Tibial artery (tissue), 4 donors: ENCODE measurements at regions not wholly inside any gene's neighbourhood (a gene's known extent, or its start where the extent isn't known, plus 50 kb on each side); places are given as distances from the start of the nearest gene placed in this dataset.
A peak's percentile ranks its signal among the peaks of the same experiment; 100 is the strongest.

Experiments used
- DNase-seq, 2 donors: peaks; one replicate each; pipeline ENCODE4 v3.0.0-alpha.2; 2019
- H3K27ac ChIP-seq, 2 donors: fragments of 200-600 bp; sonication (generic) in 1 of 2; 1 replicate in 1 of 2; 2 replicates in 1 of 2; pipeline ENCODE4 v1.5.1; 2018 to 2019; ENCODE audit warnings: mild to moderate bottlenecking in 1 of 2
- H3K27me3 ChIP-seq, 2 donors: fragments of 200-600 bp; sonication (generic) in 1 of 2; one replicate each; pipeline versions ENCODE4 v1.5.1 to v1.6.0; 2016 to 2019
- H3K36me3 ChIP-seq, 3 donors: fragments of 200-600 bp; sonication (generic) in 2 of 3; one replicate each; pipeline ENCODE4 v1.5.1; 2016 to 2019; ENCODE audit warnings: mild to moderate bottlenecking in 2 of 3
- H3K4me1 ChIP-seq, 4 donors: fragments of 200-600 bp; sonication (generic) in 2 of 4; 1 replicate in 3 of 4; 2 replicates in 1 of 4; pipeline ENCODE4 v1.5.1; 2016 to 2019
- H3K4me3 ChIP-seq, 2 donors: fragments of 200-600 bp; sonication (generic) in 1 of 2; 1 replicate in 1 of 2; 2 replicates in 1 of 2; pipeline ENCODE4 v1.5.1; 2018 to 2019; ENCODE audit warnings: mild to moderate bottlenecking in 2 of 2
- H3K9me3 ChIP-seq, 3 donors: fragments of 200-600 bp; sonication (generic) in 1 of 3; one replicate each; pipeline ENCODE4 v1.5.1; 2016 to 2019
- CTCF ChIP-seq, 2 experiments: fragments of 200-600 bp in 1 of 2; fragments of 450-650 bp in 1 of 2; IDR thresholded peaks; one replicate each; pipeline ENCODE4 v1.5.1; 2017 to 2019; ENCODE audit warnings: antibody characterized with exemption in 2 of 2, mild to moderate bottlenecking in 1 of 2, moderate library complexity in 1 of 2
- intact Hi-C: fragments of 100-400 bp; cut with DNase I; formaldehyde crosslinking; loops from one replicate; pipeline ENCODE4 v1.15.0; 2023; ENCODE audit warnings: low total_unique reads

GRCh38 chr2:200741468-200742202 is 70.1 kb upstream of the BZW1 start:
- no peak overlapping the region for H3K4me3 ChIP-seq
- H3K27me3 ChIP-seq, result no peaks in the 10 kb centered on the region
- no peaks in the 10 kb centered on the region for H3K36me3 ChIP-seq
- no peaks in the 10 kb centered on the region for H3K9me3 ChIP-seq
- peaks cover 0 to 42% (median 31%) of the 10 kb centered on the region in 4 donors for H3K4me1 ChIP-seq
- peak overlapping the region; percentile 82 to 95 for H3K27ac ChIP-seq
- intact Hi-C loops, result no loop called here
- no peak for DNase-seq
- no peak for TF ChIP-seq CTCF (IDR thresholded peaks at IDR 0.05)

DNA sequence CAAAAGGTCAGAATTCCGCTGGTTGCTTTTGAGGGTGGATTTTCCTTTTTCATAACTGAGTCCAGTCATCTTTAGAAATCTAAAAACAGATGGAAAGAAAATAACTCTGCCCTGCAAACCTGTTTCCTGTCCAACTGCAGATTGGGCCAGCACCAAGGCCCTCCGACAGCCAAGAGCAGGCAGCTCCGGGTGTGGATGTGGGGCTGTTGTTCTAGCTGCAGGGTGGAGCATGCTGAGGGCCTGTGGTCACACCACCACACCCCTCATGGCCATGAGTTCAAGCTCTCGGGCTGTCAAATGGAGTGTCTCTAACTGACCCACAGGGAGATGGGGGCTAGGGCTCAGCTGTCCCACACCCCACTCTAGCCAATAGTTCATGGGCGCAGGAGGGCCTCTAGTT is 69.3 kb upstream of the BZW1 start:
- H3K27ac ChIP-seq, result peak overlapping the region; percentile 82 to 95

DNA sequence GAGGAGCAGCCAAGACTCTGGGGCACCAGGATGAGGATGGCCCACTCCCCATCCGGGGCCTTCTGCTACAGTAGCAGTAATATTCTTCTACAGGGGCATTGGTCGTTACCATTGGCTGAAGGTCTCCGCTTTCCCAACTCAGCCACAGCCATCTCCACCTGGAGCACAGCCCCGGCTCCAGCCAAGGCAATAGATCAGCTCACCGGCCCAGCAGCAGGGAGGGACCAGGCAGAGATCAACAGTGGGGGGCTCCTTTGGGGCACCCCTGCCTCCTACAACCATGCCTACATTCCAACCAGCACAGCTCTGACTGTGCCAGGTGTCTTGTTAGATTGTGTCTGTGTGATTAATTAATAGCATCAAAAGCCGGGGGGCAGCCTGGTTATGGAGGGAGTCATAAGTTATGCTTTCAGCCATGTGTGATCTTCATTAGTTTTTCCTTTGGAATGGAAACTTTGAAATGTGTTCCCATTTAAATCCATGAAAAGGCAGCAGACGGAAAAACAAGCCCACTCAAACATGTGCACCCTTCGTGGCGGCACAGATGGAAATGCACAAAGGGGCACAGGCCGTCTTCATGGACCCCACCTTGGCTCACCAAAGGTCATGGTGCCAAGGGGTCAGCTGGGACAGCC is 68.6 kb upstream of the BZW1 start:
- Histone ChIP-seq H3K36me3 (no peaks in the 10 kb centered on the region), H3K27me3 (no peaks in the 10 kb centered on the region), H3K4me1 (peaks cover 0 to 55% (median 39%) of the 10 kb centered on the region in 4 donors), H3K4me3 (no peak overlapping the region), H3K27ac (peak overlapping the region; percentile 82 to 95), H3K9me3 (no peaks in the 10 kb centered on the region)
- TF ChIP-seq CTCF (IDR thresholded peaks at IDR 0.05), result no peak
- no peak for DNase-seq
- intact Hi-C loops, result no loop called here

More for the DNA sequence above, 69.3 kb upstream of the BZW1 start:
- TF ChIP-seq CTCF (IDR thresholded peaks at IDR 0.05), result no peak
- no peak overlapping the region for H3K4me3 ChIP-seq
- H3K36me3 ChIP-seq, result no peaks in the 10 kb centered on the region
- no peaks in the 10 kb centered on the region for H3K9me3 ChIP-seq
- H3K27me3 ChIP-seq, result no peaks in the 10 kb centered on the region
- DNase-seq, result peak; percentile 85 to 94
- H3K4me1 ChIP-seq, result peaks cover 0 to 47% (median 33%) of the 10 kb centered on the region in 4 donors
- intact Hi-C loops, result no loop called here

GRCh38 chr2:200744201-200744602 is 67.5 kb upstream of the BZW1 start:
- Histone ChIP-seq H3K27me3 (no peaks in the 10 kb centered on the region), H3K36me3 (no peaks in the 10 kb centered on the region), H3K9me3 (no peaks in the 10 kb centered on the region), H3K4me3 (no peak overlapping the region), H3K4me1 (peaks cover 0 to 62% (median 43%) of the 10 kb centered on the region in 4 donors), H3K27ac (no peak overlapping the region)
- no peak for TF ChIP-seq CTCF (IDR thresholded peaks at IDR 0.05)
- DNase-seq, result no peak
- intact Hi-C loops, result no loop called here

GRCh38 chr2:200746301-200746700 is 65.4 kb upstream of the BZW1 start:
- Histone ChIP-seq H3K4me1 (peaks cover 0 to 53% (median 32%) of the 10 kb centered on the region in 4 donors), H3K36me3 (no peaks in the 10 kb centered on the region), H3K4me3 (no peak overlapping the region), H3K27ac (no peak overlapping the region), H3K27me3 (no peaks in the 10 kb centered on the region), H3K9me3 (no peaks in the 10 kb centered on the region)
- no peak for TF ChIP-seq CTCF (IDR thresholded peaks at IDR 0.05)
- no peak for DNase-seq
- intact Hi-C loops, result no loop called here
